Aorta (tissue), 5 donors: ENCODE measurements at regions not wholly inside any gene's neighbourhood (a gene's known extent, or its start where the extent isn't known, plus 50 kb on each side); places are given as distances from the start of the nearest gene placed in this dataset.
A peak's percentile ranks its signal among the peaks of the same experiment; 100 is the strongest.
"Not testable (repeated sequence)": the region's sequence is repeated elsewhere in the genome, so short reads cannot be mapped to it uniquely, and the experiment has no call there.

Source experiments
- ATAC-seq: fragments of 200-7000 bp; cut with Tn5 transposase; one replicate; pipeline ENCODE4 v1.9.1; 2022; ENCODE audit warnings: moderate library complexity; ENCODE audit not compliant: low FRiP score
- DNase-seq, 2 donors: peaks; one replicate each; pipeline ENCODE4 v3.0.0-alpha.2; 2020
- H3K27ac ChIP-seq, 2 donors: one replicate each; pipeline ENCODE4 v1.5.1; 2013; ENCODE audit warnings: low read length in 2 of 2, mild to moderate bottlenecking in 2 of 2, moderate library complexity in 2 of 2, control low read depth in 1 of 2, inconsistent platforms in 1 of 2, low read depth in 1 of 2
- H3K27me3 ChIP-seq, 2 donors: one replicate each; pipeline ENCODE4 v1.6.1; 2013; ENCODE audit warnings: control low read depth in 1 of 2, low read length in 1 of 2, mild to moderate bottlenecking in 1 of 2, moderate library complexity in 1 of 2; ENCODE audit not compliant: insufficient read depth in 2 of 2, control insufficient read depth in 1 of 2
- H3K36me3 ChIP-seq, 2 donors: one replicate each; pipeline ENCODE4 v1.6.1; 2013; ENCODE audit warnings: control low read depth in 1 of 2, low read length in 1 of 2, mild to moderate bottlenecking in 1 of 2; ENCODE audit not compliant: insufficient read depth in 2 of 2, control insufficient read depth in 1 of 2
- H3K4me1 ChIP-seq, 2 donors: one replicate each; pipeline ENCODE4 v1.6.1; 2013; ENCODE audit warnings: low read length in 2 of 2, control low read depth in 1 of 2, mild to moderate bottlenecking in 1 of 2, moderate library complexity in 1 of 2; ENCODE audit not compliant: insufficient read depth in 2 of 2, control insufficient read depth in 1 of 2
- H3K4me3 ChIP-seq, 2 donors: one replicate each; pipeline ENCODE4 v1.5.1; 2013; ENCODE audit warnings: low read length in 2 of 2, control low read depth in 1 of 2, mild to moderate bottlenecking in 1 of 2
- H3K9me3 ChIP-seq: one replicate; pipeline ENCODE4 v1.6.1; 2013; ENCODE audit warnings: mild to moderate bottlenecking, low read length; ENCODE audit not compliant: control insufficient read depth
- WGBS, 2 donors: extraction: QIAGEN DNeasy Blood & Tissue Kit; methylation state at CpG; one replicate each; pipeline ENCODE4 v1.1.7; 2013; 5-methylcytosine and 5-hydroxymethylcytosine counted together
- intact Hi-C, 2 donors: fragments of 100-400 bp; cut with DNase I; formaldehyde crosslinking; loops; one replicate each; pipeline versions ENCODE4 v1.14.2 to v1.15.0; 2022
- donor health status: healthy with polysubstance abuse.
- donor health status: Bipolar disorder and iron deficiency.
- donor health status: DM: no; HTN: no; CAD: no.
- donor health status: DM: no; HTN: no; CAD: no.
- donor health status: DM: yes; HTN: yes; CAD: no.

DNA sequence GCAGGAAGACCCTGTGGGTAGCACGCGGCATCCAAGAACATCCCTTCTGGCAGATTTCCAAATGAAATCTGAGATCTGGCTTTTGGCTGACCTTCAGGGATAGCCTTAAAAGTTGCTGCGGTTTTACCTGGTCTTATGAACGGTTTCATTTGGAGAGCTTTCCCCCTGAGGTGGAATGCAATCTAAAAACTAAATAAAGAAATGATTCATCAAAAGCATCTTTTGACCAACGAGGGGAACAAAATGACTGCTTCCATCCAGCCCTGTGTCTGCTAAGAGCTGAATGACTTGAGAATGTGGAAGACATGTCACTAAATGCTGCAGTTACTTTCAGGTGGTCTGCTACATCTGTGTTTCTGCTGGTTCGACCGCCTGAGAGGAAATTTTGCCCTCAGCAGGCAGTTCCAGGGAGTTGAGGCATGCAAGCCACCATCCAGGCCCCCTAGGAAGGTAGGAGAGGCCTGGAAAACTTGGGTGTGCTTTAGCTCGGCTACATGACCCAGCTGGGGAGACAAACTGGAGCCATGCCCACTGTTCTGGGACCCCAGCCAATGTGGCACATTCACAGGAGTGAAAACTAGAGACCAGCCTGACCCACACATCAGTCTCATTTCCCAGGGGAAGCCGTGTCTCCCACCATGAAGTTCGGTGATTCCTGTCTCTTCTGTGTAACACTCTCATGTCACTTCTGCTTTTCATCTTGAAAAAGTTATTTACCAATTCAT is 175.1 kb upstream of the KL start:
- Histone ChIP-seq H3K27me3 (no peaks in the 10 kb centered on the region), H3K9me3 (no peaks in the 10 kb centered on the region), H3K4me3 (no peak overlapping the region), H3K36me3 (no peaks in the 10 kb centered on the region), H3K4me1 (no peaks in the 10 kb centered on the region), H3K27ac (no peak overlapping the region)
- 30 to 32% methylated on average over 10 of the region's 10 CpGs for WGBS, 2 donors
- DNase-seq (peak in 1 of 2 donors; percentile 52), ATAC-seq (no peak)
- intact Hi-C loops: no loop called here

DNA sequence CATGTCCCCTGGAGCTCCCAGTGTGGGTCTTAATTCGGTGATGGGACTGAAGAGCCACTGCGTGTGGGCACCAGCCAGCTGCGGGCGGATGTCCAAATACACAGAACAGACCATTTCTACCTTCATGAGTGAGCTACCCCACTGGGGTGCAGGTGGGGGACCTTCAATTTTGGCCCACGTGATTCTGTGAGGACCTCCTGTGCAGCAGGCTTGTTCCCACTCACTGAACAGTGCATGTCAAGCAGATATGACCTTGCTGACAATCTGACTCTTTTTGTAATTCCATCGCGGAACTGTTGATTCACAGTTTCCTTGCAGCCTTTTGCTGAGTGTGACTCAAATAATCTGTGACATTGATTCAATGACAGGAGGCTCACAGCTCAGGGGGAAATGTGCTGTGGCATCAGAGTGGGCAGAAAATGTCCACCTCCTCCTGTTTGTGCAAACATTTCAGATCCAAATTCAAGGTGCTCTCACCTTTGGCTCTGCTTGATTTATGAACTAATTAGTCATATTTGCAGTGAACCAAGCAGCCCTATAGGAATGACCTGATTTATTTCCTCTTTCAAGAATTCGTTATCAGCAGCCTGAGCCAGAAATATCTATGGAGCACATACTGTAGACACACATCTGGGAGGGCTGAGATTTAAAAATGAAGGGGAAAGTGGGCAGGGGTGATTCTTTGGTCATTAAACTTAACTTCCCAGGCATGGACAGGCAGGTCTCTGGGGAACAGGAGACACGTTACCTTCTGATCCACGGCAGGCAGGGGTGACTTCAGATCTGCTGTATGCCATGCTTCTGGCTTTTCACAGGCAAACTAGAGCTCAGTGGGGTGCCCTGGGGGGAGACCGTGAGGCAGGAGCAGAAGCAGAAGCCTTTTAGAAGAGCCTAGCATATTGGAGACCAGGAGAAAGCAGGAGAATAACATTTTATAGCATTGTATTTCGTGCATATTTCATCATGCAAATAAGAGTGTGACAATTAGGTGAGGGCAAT is 170.0 kb upstream of the KL start:
- ATAC-seq (no peak), DNase-seq (no peak)
- Histone ChIP-seq H3K36me3 (no peaks in the 10 kb centered on the region), H3K27ac (no peak overlapping the region), H3K4me1 (no peaks in the 10 kb centered on the region), H3K4me3 (no peak overlapping the region), H3K9me3 (no peaks in the 10 kb centered on the region), H3K27me3 (no peaks in the 10 kb centered on the region)
- intact Hi-C loops: no loop called here
- 80 to 81% methylated on average over 12 of the region's 12 CpGs for WGBS, 2 donors

DNA sequence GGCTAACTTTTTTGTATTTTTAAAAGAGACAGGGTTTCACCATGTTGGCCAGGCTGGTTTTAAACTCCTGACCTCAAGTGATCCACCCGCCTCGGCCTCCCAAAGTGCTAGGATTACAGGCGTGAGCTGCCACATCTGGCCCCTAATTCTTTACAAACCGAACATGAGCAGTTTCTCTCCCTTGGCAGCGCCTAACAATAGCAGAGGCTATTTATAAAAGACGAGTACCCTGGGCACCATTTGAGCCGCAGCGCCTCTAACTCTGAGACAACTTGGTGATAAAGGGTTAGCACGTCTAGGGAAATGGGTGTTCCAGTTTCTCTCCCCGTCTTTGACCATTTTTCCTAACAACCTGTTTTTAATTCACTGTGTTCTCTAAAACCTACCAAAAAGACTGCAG is 168.2 kb upstream of the KL start:
- 11% methylated on average over 10 of the region's 10 CpGs for WGBS, 2 donors
- H3K27ac ChIP-seq, H3K9me3 ChIP-seq, H3K4me3 ChIP-seq, DNase-seq, H3K4me1 ChIP-seq, H3K27me3 ChIP-seq, H3K36me3 ChIP-seq, ATAC-seq, intact Hi-C loops: not testable (repeated sequence)

DNA sequence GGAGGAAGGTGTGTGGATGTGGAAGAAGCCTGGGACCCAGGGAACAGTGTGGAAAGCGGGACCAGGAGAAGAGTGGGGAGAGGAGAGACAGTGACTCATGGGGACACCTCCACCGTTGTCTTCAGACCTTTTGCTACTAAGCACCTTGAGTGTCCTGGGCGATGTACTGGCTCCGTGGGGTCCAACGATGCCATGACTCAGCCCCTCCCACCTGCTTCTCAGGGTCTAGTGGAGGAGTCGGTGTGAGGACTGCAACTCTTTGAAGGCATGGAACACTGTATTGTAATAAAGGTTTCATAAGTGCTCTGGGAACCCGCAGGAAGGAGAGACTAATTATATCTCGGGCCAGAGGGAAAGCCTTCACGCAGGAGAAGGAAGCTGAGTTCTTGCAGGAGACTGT is 166.9 kb upstream of the KL start:
- Histone ChIP-seq H3K36me3 (no peaks in the 10 kb centered on the region), H3K9me3 (no peaks in the 10 kb centered on the region), H3K27ac (no peak overlapping the region), H3K4me3 (no peak overlapping the region), H3K4me1 (no peaks in the 10 kb centered on the region), H3K27me3 (no peaks in the 10 kb centered on the region)
- intact Hi-C loops: no loop called here
- DNase-seq (no peak), ATAC-seq (peak; percentile 34)
- 57 to 62% methylated on average over 9 of the region's 9 CpGs for WGBS, 2 donors

DNA sequence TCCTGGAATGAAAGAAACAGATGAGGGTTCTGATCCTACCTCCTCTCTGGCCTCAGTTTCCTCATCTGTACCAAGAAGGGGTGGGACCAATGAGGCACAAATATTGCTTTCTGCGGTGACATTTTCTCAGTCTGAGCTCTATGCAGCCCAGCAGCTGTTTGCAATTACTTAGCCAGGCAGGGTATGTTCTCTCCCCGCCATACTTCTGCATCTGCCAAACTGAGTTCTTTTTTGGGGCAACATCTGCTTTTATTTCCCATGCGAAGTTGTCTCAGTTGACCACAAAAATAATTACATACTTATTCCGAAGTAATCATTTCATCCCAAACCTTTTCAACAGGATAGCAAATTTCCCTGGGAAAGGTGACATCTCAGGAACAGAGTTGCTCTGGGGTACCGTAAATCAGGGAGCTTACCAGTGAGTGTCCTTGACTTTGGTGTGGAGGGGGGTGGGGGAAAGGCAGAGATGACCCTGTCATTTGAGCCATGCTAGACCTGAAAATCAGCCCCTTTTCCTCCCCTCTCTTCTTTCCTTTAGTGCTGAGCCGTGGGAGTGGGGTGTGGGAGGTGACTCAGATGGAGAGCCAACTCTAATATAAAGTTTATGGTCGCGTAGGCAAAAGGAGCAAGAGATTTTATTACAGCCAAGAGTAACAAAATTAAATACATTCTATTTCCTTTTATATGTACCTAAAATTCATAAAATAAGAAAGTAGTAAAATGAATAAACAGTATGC is 165.7 kb upstream of the KL start:
- H3K27me3 ChIP-seq: no peaks in the 10 kb centered on the region
- H3K27ac ChIP-seq: no peak overlapping the region
- intact Hi-C loops: no loop called here
- DNase-seq (no peak), ATAC-seq (no peak)
- no peak overlapping the region for H3K4me3 ChIP-seq
- H3K4me1 ChIP-seq: no peaks in the 10 kb centered on the region
- no peaks in the 10 kb centered on the region for H3K9me3 ChIP-seq
- H3K36me3 ChIP-seq: no peaks in the 10 kb centered on the region
- 83 to 84% methylated on average over 8 of the region's 8 CpGs for WGBS, 2 donors

DNA sequence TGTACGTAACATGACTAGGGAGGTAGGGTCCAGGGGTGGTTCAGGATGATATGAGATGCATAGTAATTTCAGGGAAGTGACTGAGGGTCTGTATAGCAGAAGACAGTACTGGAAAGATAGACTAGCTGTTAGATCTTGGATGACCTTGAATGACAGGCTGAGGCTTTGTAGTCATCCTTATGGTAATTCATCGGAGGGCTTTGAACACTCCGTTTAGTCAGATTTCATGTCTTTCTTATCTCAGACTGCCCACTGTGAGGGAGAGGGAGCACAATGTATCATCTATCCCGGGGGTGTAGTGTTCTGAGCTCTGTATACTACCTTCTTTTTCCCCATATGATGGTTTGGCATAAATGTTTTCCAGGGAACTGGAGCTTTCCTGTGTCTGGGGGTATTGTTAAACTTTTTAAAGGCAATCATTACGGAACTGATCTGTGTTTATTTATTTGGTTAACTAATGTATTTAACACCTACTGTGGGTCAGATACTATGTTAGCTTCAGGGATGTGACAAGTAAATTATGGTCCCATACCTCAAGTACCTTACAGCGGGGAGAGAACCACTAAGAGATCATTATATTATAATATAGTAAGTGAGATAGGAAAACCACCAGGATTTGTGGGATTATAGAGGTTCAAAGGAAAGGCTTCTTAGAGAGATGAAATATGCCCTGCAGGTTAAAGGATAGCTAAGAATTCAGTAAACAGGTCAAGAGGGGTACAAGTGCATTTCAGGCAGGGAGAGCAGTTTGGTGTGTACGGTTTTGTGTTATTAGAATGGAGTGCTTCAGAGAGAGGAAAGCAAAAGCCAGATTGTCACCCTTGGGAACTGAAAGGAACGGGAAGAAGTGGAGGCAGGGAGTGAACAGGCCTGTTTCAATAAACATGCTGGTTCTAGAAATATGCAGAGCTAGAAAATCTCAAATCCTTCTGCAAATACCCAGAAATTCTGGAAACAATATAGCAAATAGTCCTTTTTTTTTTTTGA is 164.8 kb upstream of the KL start:
- H3K36me3 ChIP-seq: no peaks in the 10 kb centered on the region
- no peak overlapping the region for H3K4me3 ChIP-seq
- intact Hi-C loops: no loop called here
- H3K9me3 ChIP-seq: no peaks in the 10 kb centered on the region
- H3K27ac ChIP-seq: no peak overlapping the region
- DNase-seq (no peak), ATAC-seq (no peak)
- no peaks in the 10 kb centered on the region for H3K27me3 ChIP-seq
- 74 to 77% methylated on average over 8 of the region's 8 CpGs for WGBS, 2 donors
- H3K4me1 ChIP-seq: no peaks in the 10 kb centered on the region

DNA sequence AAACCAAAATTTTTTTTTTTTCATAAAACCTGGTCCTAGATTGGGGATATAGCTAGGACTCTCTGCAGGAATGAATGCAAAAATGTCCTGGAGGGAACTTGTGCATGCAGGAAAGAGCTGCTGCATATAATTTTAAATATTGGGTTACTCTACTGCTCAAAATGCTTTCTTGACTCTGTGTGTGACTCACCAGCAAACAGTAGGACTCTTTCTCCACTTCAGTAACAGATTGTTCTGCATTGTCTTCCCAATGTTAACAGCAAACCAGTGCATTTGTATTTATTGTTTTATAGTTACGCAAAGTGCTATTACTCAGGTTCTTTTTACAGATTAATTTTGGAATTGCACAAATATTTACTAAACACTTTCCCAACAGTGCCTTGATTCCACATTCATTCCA is 163.7 kb upstream of the KL start:
- DNase-seq (no peak), ATAC-seq (no peak)
- Histone ChIP-seq H3K9me3 (no peaks in the 10 kb centered on the region), H3K36me3 (no peaks in the 10 kb centered on the region), H3K27me3 (no peaks in the 10 kb centered on the region), H3K27ac (no peak overlapping the region), H3K4me1 (no peaks in the 10 kb centered on the region), H3K4me3 (no peak overlapping the region)
- intact Hi-C loops: no loop called here
- WGBS, 2 donors: 87 to 100% methylated on average over 1 of the region's 1 CpG

DNA sequence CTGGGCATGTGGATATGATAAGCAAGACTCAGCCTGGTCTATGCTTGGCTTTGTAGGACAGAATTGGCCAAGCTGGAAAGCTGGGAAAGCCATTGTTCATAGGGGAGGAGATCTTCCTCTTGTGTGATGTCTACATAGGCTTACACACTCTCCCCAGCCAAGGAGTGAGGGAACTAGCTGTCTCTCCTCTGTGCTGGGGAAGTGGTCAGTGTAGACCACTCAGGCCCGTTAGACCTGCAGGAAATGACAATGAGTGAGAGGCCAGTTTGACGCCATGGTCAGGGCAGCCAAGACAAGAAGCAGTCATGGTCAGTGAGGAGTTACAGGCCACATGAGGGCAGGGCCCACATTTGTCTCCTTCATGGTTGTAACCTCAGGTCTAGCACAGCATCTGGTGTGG is 159.1 kb upstream of the KL start:
- no peaks in the 10 kb centered on the region for H3K27me3 ChIP-seq
- H3K4me3 ChIP-seq: no peak overlapping the region
- no peaks in the 10 kb centered on the region for H3K4me1 ChIP-seq
- H3K9me3 ChIP-seq: peaks cover 7% of the 10 kb centered on the region
- 92 to 93% methylated on average over 2 of the region's 2 CpGs for WGBS, 2 donors
- no peaks in the 10 kb centered on the region for H3K36me3 ChIP-seq
- ATAC-seq (no peak), DNase-seq (no peak)
- intact Hi-C loops: no loop called here
- H3K27ac ChIP-seq: no peak overlapping the region
